Karpas-422 (cell line): ENCODE measurements at regions not wholly inside any gene's neighbourhood (a gene's known extent, or its start where the extent isn't known, plus 50 kb on each side); places are given as distances from the start of the nearest gene placed in this dataset.

Experiments used
- DNase-seq: peaks from one replicate; pipeline ENCODE4 v3.0.0-alpha.2; 2015
- H2AFZ ChIP-seq: fragments of 200-600 bp; sonication (generic); 2 replicates; pipeline ENCODE4 v1.6.1; 2014; ENCODE audit warnings: antibody characterized with exemption, low read length, mixed read lengths
- H3K27ac ChIP-seq: fragments of 200-600 bp; sonication (generic); 2 replicates; pipeline ENCODE4 v1.5.1; 2014; ENCODE audit warnings: mild to moderate bottlenecking, low read length, moderate library complexity
- H3K27me3 ChIP-seq: fragments of 200-600 bp; sonication (generic); 2 replicates; pipeline ENCODE4 v1.6.1; 2014; ENCODE audit warnings: low read length, mixed read lengths
- H3K36me3 ChIP-seq: fragments of 200-600 bp; sonication (generic); 2 replicates; pipeline ENCODE4 v1.6.1; 2014; ENCODE audit warnings: low read length, mixed read lengths; ENCODE audit not compliant: insufficient read depth
- H3K4me1 ChIP-seq: fragments of 200-600 bp; sonication (generic); 2 replicates; pipeline ENCODE4 v1.6.1; 2014; ENCODE audit warnings: mild to moderate bottlenecking, low read length, mixed read lengths
- H3K4me2 ChIP-seq: fragments of 200-600 bp; sonication (generic); 2 replicates; pipeline ENCODE4 v1.6.1; 2014; ENCODE audit warnings: low read length, low read depth, mild to moderate bottlenecking; ENCODE audit not compliant: poor library complexity, severe bottlenecking
- H3K4me3 ChIP-seq: fragments of 200-600 bp; sonication (generic); 2 replicates; pipeline ENCODE4 v1.5.1; 2014; ENCODE audit warnings: mild to moderate bottlenecking, antibody characterized with exemption, low read length, mixed read lengths
- H3K79me2 ChIP-seq: fragments of 200-600 bp; sonication (generic); 2 replicates; pipeline ENCODE4 v1.6.1; 2014; ENCODE audit warnings: mild to moderate bottlenecking, low read length, mixed read lengths
- H3K9ac ChIP-seq: fragments of 200-600 bp; sonication (generic); 2 replicates; pipeline ENCODE4 v1.6.0; 2014; ENCODE audit warnings: low read length
- H3K9me2 ChIP-seq: fragments of 200-600 bp; sonication (generic), shearing (Covaris generic); replicated peaks from 2 replicates; pipeline ENCODE4 v1.6.0; 2014; ENCODE audit warnings: mild to moderate bottlenecking, low read length, moderate library complexity; ENCODE audit not compliant: insufficient read depth
- H3K9me3 ChIP-seq: fragments of 300-700, 200-600 bp; sonication (generic); 2 replicates; pipeline ENCODE4 v1.6.1; 2014; ENCODE audit warnings: low read length, mixed read lengths
- H4K20me1 ChIP-seq: fragments of 200-600 bp; sonication (generic); 2 replicates; pipeline ENCODE4 v1.6.1; 2014; ENCODE audit warnings: mild to moderate bottlenecking, antibody characterized with exemption, low read length, low read depth; ENCODE audit not compliant: insufficient read depth

GRCh38 chr4:80127870-80128419, 54.9 kb upstream of the ANTXR2 start:
- H3K27me3 ChIP-seq = no peaks in the 10 kb centered on the region
- no peak overlapping the region for H3K4me2 ChIP-seq
- no peaks in the 10 kb centered on the region for H3K9me3 ChIP-seq
- no peak overlapping the region for H2AFZ ChIP-seq
- no peaks in the 10 kb centered on the region for H4K20me1 ChIP-seq
- DNase-seq = no peak
- H3K27ac ChIP-seq = no peak overlapping the region
- H3K79me2 ChIP-seq = no peaks in the 10 kb centered on the region
- no peak overlapping the region for H3K4me3 ChIP-seq
- no peaks in the 10 kb centered on the region for H3K4me1 ChIP-seq
- H3K36me3 ChIP-seq = no peaks in the 10 kb centered on the region
- no peak overlapping the region for H3K9ac ChIP-seq
- H3K9me2 ChIP-seq = no peaks in the 10 kb centered on the region

- no peaks in the 10 kb centered on the region for H3K27me3 ChIP-seq
- H3K79me2 ChIP-seq = no peaks in the 10 kb centered on the region
- H3K4me1 ChIP-seq = no peaks in the 10 kb centered on the region
- H3K4me3 ChIP-seq = no peak overlapping the region
- no peak overlapping the region for H3K27ac ChIP-seq
- H3K36me3 ChIP-seq = no peaks in the 10 kb centered on the region
- no peaks in the 10 kb centered on the region for H3K9me2 ChIP-seq
- no peak overlapping the region for H3K9ac ChIP-seq
- no peak overlapping the region for H2AFZ ChIP-seq
- DNase-seq = no peak
- H3K9me3 ChIP-seq = no peaks in the 10 kb centered on the region
- H3K4me2 ChIP-seq = no peak overlapping the region
- H4K20me1 ChIP-seq = no peaks in the 10 kb centered on the region
Measured at GRCh38 chr4:80126435-80126834, 53.4 kb upstream of the ANTXR2 start.

DNA sequence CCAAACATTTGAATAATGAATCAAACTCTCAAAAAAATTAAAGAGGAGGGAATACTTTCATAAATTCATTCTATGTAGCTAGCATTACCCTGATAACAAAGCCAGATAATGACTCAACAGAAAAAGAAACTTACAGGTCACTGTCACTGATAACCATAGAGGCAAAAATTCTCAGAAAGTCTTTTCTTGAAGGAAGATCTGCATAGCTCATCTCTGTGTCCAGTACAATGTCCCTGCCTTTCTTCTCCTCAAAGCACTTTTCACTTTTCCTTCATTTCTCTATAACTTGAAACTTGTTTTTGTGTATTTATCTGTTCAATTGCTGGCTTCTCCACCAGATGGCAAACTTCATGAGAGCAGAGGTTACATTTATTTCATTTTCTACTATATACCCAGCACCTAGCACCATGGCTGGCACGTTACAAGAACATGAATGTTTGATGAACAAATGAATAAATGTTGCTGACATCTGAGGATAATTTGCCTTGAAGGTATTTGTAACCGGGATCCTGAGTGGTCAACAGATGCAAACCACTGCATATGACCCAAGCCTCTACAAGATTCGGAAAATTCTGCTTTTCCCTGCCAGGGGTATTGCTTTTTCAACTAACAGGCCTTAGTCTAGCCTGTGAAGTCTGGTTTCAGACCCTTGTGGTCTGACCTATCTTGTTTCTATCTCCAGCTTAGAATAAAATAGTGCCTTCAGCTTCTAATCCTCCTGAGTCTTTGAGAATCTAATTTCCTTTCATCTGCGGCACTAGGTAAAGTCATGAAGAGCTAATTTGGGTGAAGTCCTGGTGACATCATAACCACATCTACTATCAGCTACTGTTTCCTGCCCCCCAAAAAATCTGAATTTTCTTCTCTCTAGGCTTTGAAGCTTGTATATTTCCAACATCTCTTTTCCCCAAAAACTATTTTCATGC, 52.5 kb upstream of the ANTXR2 start:
- Histone ChIP-seq H3K9me2 (no peaks in the 10 kb centered on the region), H3K27ac (no peak overlapping the region), H2AFZ (no peak overlapping the region), H3K9me3 (no peaks in the 10 kb centered on the region), H3K27me3 (no peaks in the 10 kb centered on the region), H3K79me2 (no peaks in the 10 kb centered on the region), H3K4me3 (no peak overlapping the region), H3K4me2 (no peak overlapping the region), H4K20me1 (no peaks in the 10 kb centered on the region), H3K9ac (no peak overlapping the region), H3K36me3 (no peaks in the 10 kb centered on the region), H3K4me1 (no peaks in the 10 kb centered on the region)
- peak; percentile 41 for DNase-seq

- DNase-seq = no peak
- H3K27me3 ChIP-seq = no peaks in the 10 kb centered on the region
Measured at GRCh38 chr4:80124246-80125211, 51.5 kb upstream of the ANTXR2 start.

More at GRCh38 chr4:80124246-80125211, 51.5 kb upstream of the ANTXR2 start:
- Histone ChIP-seq H3K27ac (no peak overlapping the region), H3K4me1 (no peaks in the 10 kb centered on the region), H3K9me2 (no peaks in the 10 kb centered on the region), H3K36me3 (no peaks in the 10 kb centered on the region), H3K4me2 (no peak overlapping the region), H3K79me2 (no peaks in the 10 kb centered on the region), H3K9ac (no peak overlapping the region), H3K9me3 (no peaks in the 10 kb centered on the region), H3K4me3 (no peak overlapping the region), H2AFZ (no peak overlapping the region), H4K20me1 (no peaks in the 10 kb centered on the region)
